ENCODE measurements at regions not wholly inside any gene's neighbourhood (a gene's known extent, or its start where the extent isn't known, plus 50 kb on each side); places are given as distances from the start of the nearest gene placed in this dataset.

DNA sequence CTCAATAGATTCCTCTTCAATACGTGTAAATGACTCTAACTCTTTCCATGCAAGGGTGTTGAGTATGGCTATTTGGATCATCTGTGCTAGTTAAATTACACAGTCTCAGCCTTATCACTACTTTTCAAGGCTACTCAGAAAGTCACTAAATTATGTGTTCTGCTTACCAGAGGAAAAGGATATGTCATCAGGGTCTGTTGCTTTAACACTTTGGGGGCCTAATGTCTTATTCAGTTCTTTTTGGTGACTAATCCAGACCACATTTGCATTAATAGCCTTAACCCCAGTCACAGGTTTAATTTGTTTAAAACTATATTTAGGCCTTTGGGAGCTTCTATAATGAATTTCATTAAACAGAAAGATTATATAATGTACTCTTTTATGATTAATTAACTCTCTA, 649.3 kb downstream of the RPS29 start:
- TF ChIP-seq CTCF (conservative IDR thresholded peaks at IDR 0.05; ENCODE audit: low read depth, low read length) (no peak), EZH2 (IDR thresholded peaks at IDR 0.05; ENCODE audit: borderline replicate concordance, low read depth, low read length, poor library complexity, severe bottlenecking) (no peak)
